ENCODE measurements at regions not wholly inside any gene's neighbourhood (a gene's known extent, or its start where the extent isn't known, plus 50 kb on each side); places are given as distances from the start of the nearest gene placed in this dataset.

DNA sequence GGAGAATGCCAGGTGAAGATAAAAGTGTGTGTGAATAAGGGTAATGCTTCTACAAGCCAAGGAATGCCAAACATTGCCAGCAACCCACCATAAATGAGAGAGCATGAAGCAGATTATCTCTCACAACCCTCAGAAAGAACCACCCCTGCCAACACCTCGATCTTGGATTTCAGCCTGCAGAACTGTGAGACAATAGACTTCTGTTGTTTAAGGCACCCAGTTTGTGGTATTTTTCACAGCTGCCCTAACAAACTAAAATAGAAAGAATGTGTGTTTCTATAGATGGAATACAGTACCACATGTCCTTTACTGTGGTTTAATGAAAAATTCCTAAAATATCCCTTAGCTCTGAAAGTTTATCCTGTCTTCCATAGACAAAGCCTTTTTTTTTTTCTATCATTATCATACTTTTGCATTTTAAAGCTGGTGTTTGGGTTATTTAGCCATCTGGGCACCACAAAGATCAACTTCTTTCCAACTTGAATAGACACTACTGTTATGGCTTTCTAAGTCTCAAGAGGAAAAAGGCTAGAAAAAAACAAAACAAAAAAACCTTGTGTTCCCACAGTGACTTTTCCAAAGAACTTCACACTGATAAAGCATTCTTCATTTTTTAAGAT, 505.6 kb downstream of the KCTD12 start:
- DNase-seq = no peak
- intact Hi-C loops (cut with DNase I) = loop anchor here (10.0 kb wide), 1 partner anchor 506 kb away; no protein-coding TSS in a partner anchor
- TF ChIP-seq EP300 (IDR thresholded peaks at IDR 0.05) = no peak
- TF ChIP-seq CTCF (IDR thresholded peaks at IDR 0.05) = no peak
- no peak for TF ChIP-seq POLR2A (IDR thresholded peaks at IDR 0.05)
- TF ChIP-seq POLR2AphosphoS5 (IDR thresholded peaks at IDR 0.05) = no peak

DNA sequence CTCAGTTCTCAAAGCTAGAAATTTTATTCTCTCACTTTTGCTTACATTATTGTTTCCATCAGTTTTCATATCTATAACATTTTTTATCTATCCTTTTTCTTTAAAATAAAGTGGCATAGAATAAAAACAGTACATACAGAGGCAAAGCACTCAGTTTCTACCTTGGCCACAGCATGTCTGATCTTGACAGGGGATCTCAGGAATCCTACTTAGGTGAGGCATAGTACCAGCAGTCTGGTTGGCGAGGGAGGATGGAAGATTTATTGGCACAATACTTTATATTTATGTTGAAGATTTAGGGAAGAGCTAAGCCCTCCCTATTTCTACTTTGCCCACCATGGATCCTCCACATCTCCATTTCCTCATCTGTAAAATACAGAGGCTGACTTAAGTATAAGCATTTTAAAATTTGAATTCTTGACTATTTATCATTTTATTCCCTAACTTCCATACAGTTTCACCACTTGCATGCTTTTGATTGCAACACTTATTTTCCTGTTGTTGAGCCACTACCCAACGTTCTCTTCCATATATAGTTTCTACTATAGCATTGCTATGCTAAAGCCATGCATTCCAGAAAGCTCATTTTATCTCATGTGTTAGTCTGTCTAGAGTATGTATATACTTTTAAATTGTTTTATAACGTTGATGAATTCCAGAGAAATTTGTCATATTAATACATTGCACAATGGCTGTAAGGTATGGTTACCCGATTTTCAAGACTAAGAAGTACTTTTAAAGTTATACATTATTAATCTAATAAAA, 506.7 kb downstream of the KCTD12 start:
- Histone ChIP-seq H3K36me3 (no peaks in the 10 kb centered on the region), H3K27me3 (no peaks in the 10 kb centered on the region), H3K4me1 (peaks cover 0 to 17% (median 14%) of the 10 kb centered on the region in 4 donors), H3K9me3 (no peaks in the 10 kb centered on the region), H3K27ac (no peak overlapping the region), H3K4me3 (no peak overlapping the region)
- 83 to 89% methylated on average over 4 of the region's 4 CpGs for WGBS, 2 donors
- intact Hi-C loops (cut with DNase I) = loop anchor here (10.0 kb wide), 1 partner anchor 505 kb away; no protein-coding TSS in a partner anchor
- TF ChIP-seq POLR2A (IDR thresholded peaks at IDR 0.05) = no peak
- no peak for TF ChIP-seq POLR2AphosphoS5 (IDR thresholded peaks at IDR 0.05)
- no peak for TF ChIP-seq CTCF (IDR thresholded peaks at IDR 0.05)
- TF ChIP-seq EP300 (IDR thresholded peaks at IDR 0.05) = no peak
- no peak for DNase-seq

More for the DNA sequence above, 505.6 kb downstream of the KCTD12 start:
- WGBS, 2 donors = 72 to 84% methylated on average over 1 of the region's 1 CpG
- Histone ChIP-seq H3K4me3 (no peak overlapping the region), H3K4me1 (peaks cover 0 to 26% (median 24%) of the 10 kb centered on the region in 4 donors), H3K27ac (no peak overlapping the region), H3K27me3 (no peaks in the 10 kb centered on the region), H3K36me3 (no peaks in the 10 kb centered on the region), H3K9me3 (no peaks in the 10 kb centered on the region)

- no peak for DNase-seq
- Histone ChIP-seq H3K27ac (no peak overlapping the region), H3K36me3 (no peaks in the 10 kb centered on the region), H3K4me1 (peaks cover 0 to 9% (median 7%) of the 10 kb centered on the region in 4 donors), H3K27me3 (no peaks in the 10 kb centered on the region), H3K9me3 (no peaks in the 10 kb centered on the region), H3K4me3 (no peak overlapping the region)
- no peak for TF ChIP-seq CTCF (IDR thresholded peaks at IDR 0.05)
- TF ChIP-seq POLR2A (IDR thresholded peaks at IDR 0.05) = no peak
- TF ChIP-seq EP300 (IDR thresholded peaks at IDR 0.05) = no peak
- TF ChIP-seq POLR2AphosphoS5 (IDR thresholded peaks at IDR 0.05) = no peak
- WGBS, 2 donors = 69 to 84% methylated on average over 1 of the region's 1 CpG
- intact Hi-C loops (cut with DNase I) = no loop called here
Measured at GRCh38 chr13:76378767-76379166, 507.4 kb downstream of the KCTD12 start.

- H3K4me3 ChIP-seq = no peak overlapping the region
- TF ChIP-seq EP300 (IDR thresholded peaks at IDR 0.05) (no peak), CTCF (IDR thresholded peaks at IDR 0.05) (no peak)
- H3K4me1 ChIP-seq = no peaks in the 10 kb centered on the region
- H3K27ac ChIP-seq = no peak overlapping the region
- no peaks in the 10 kb centered on the region for H3K9me3 ChIP-seq
- no peaks in the 10 kb centered on the region for H3K36me3 ChIP-seq
- no peak for DNase-seq
- H3K27me3 ChIP-seq = no peaks in the 10 kb centered on the region
- intact Hi-C loops (cut with DNase I) = no loop called here
- 91 to 93% methylated on average over 2 of the region's 2 CpGs for WGBS, 2 donors
Measured at GRCh38 chr13:76363682-76364289, 522.4 kb downstream of the KCTD12 start.

Measured in sigmoid colon (tissue), 6 donors.